ENCODE measurements at regions not wholly inside any gene's neighbourhood (a gene's known extent, or its start where the extent isn't known, plus 50 kb on each side); places are given as distances from the start of the nearest gene placed in this dataset.

DNA sequence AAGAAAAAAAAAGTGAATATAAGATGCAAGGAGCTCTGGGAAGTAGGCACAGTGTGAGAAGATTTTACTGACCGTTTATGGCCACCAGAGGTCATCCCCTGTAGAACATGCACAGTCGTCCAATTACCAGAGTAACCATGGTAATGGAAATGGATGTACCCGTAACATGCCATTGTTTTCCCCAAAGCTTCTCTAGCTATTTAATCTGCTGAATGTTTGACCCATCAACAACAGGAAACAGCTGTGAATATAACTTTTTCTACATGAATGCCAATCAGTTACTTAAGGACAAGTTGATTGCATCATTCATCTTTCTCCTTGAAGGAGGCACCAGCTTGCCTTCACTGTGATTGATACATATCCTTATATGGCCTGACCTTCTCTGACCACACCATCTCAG, 1967.0 kb upstream of the CDH9 start:
- POLR2A ChIA-PET, result no interaction called here
- ATAC-seq (no peak), DNase-seq (no peak)
- CTCF ChIA-PET, result no interaction called here
- H3K4me3 Mint-ChIP-seq, result no peak overlapping the region
- no peaks in the 10 kb centered on the region for H3K36me3 Mint-ChIP-seq (ENCODE audit: low read depth)
- intact Hi-C loops (cut with micrococcal nuclease), result no loop called here
- peaks cover 4% of the 10 kb centered on the region for H3K9me3 Mint-ChIP-seq
- no peaks in the 10 kb centered on the region for H3K4me1 Mint-ChIP-seq (ENCODE audit: low read depth)
- H3K27ac Mint-ChIP-seq, result no peak overlapping the region
- TF ChIP-seq, protein P1, sequence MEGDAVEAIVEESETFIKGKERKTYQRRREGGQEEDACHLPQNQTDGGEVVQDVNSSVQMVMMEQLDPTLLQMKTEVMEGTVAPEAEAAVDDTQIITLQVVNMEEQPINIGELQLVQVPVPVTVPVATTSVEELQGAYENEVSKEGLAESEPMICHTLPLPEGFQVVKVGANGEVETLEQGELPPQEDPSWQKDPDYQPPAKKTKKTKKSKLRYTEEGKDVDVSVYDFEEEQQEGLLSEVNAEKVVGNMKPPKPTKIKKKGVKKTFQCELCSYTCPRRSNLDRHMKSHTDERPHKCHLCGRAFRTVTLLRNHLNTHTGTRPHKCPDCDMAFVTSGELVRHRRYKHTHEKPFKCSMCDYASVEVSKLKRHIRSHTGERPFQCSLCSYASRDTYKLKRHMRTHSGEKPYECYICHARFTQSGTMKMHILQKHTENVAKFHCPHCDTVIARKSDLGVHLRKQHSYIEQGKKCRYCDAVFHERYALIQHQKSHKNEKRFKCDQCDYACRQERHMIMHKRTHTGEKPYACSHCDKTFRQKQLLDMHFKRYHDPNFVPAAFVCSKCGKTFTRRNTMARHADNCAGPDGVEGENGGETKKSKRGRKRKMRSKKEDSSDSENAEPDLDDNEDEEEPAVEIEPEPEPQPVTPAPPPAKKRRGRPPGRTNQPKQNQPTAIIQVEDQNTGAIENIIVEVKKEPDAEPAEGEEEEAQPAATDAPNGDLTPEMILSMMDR (IDR thresholded peaks at IDR 0.05), result no peak
- no peaks in the 10 kb centered on the region for H3K27me3 Mint-ChIP-seq

DNA sequence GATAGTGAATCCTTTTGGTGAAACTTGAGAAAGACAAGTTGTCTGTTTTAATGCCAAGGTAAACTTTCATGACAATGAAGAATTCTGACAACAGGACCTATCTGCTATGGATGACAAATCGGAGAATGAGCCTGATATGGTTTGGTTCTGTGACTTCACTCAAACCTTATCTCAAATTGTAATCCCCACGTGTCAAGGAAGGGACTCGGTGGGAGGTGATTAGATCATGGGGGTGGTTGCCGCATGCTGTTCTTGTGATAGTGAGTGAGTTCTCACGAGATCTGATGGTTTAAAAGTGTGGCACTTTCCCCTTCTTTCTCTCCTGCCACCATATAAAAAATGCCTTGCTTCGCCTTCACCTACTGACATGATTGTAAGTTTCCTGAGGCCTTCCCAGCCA, 1964.1 kb upstream of the CDH9 start:
- ChIA-PET POLR2A (no interaction called here), CTCF (no interaction called here)
- no peak overlapping the region for H3K27ac Mint-ChIP-seq
- intact Hi-C loops (cut with micrococcal nuclease), result no loop called here
- TF ChIP-seq, protein P1 (IDR thresholded peaks at IDR 0.05), result no peak
- no peak overlapping the region for H3K4me3 Mint-ChIP-seq
- H3K36me3 Mint-ChIP-seq (ENCODE audit: low read depth), result no peaks in the 10 kb centered on the region
- DNase-seq, result no peak
- no peaks in the 10 kb centered on the region for H3K27me3 Mint-ChIP-seq
- H3K9me3 Mint-ChIP-seq, result peaks cover 1% of the 10 kb centered on the region
- no peak for ATAC-seq
- no peaks in the 10 kb centered on the region for H3K4me1 Mint-ChIP-seq (ENCODE audit: low read depth)

DNA sequence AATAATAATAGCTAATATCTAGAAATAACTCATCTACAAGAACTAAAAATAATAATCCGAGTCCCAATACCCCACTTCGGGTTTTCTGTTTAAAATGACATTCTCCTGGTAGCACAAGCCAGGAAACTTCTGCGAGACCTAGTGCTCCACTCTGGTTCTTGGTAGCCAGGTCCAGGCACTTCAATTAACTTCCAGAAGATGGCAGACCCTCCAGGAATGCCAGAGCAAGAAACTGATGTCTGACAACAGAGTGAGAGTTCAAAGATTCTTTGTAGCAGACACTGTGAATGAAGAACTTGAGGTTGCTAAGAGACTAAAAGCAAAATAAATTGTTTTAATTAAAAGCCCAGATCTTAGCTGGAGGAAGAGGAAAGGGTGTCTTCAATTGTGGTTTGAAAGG, 1963.3 kb upstream of the CDH9 start:
- peaks cover 1% of the 10 kb centered on the region for H3K9me3 Mint-ChIP-seq
- H3K27ac Mint-ChIP-seq, result no peak overlapping the region
- ATAC-seq, result no peak
- DNase-seq, result no peak
- ChIA-PET POLR2A (no interaction called here), CTCF (no interaction called here)
- TF ChIP-seq, protein P1 (IDR thresholded peaks at IDR 0.05), result no peak
- H3K4me3 Mint-ChIP-seq, result no peak overlapping the region
- no peaks in the 10 kb centered on the region for H3K36me3 Mint-ChIP-seq (ENCODE audit: low read depth)
- intact Hi-C loops (cut with micrococcal nuclease), result no loop called here
- H3K27me3 Mint-ChIP-seq, result no peaks in the 10 kb centered on the region
- H3K4me1 Mint-ChIP-seq (ENCODE audit: low read depth), result no peaks in the 10 kb centered on the region

DNA sequence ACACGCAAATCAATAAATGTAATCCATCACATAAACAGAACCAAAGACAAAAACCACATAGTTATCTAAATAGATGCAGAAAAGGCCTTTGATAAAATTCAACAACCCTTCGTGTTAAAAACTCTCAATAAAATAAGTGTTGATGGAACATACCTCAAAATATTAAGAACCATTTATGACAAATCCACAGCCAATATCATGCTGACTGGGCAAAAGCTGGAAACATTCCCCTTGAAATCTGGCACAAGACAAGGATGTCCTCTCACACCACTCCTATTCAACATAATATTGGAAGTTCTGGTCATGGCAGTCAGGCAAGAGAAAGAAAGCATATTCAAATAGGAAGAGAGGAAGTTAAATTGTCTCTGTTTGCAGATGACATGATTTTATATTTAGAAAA, 1946.3 kb upstream of the CDH9 start:
- ChIA-PET CTCF (no interaction called here), POLR2A (no interaction called here)
- intact Hi-C loops (cut with micrococcal nuclease), result no loop called here
- no peak overlapping the region for H3K4me3 Mint-ChIP-seq
- H3K36me3 Mint-ChIP-seq (ENCODE audit: low read depth), result no peaks in the 10 kb centered on the region
- DNase-seq (no peak), ATAC-seq (no peak)
- no peaks in the 10 kb centered on the region for H3K27me3 Mint-ChIP-seq
- H3K9me3 Mint-ChIP-seq, result peaks cover 16% of the 10 kb centered on the region
- TF ChIP-seq, protein P1 (IDR thresholded peaks at IDR 0.05), result no peak
- H3K27ac Mint-ChIP-seq, result no peak overlapping the region
- H3K4me1 Mint-ChIP-seq (ENCODE audit: low read depth), result no peaks in the 10 kb centered on the region

DNA sequence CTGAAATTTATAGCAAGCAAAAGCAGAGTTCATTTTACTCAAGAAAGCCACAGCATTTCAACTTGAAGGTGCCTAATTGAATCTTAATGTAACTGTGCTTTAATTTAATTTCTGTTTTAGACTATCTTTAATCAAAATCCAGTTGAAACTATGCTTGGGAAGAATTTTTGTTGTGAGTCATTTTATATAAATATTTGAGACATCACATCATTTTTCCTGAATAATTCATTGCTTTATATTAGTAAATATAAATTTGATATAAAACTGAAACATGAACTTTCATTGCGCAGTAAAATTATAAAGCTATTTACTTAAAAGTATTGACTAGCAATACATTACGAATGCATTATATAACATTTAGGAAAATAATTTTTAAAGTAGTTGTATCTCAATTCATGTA, 1937.1 kb upstream of the CDH9 start:
- intact Hi-C loops (cut with micrococcal nuclease), result no loop called here
- TF ChIP-seq, protein P1 (IDR thresholded peaks at IDR 0.05), result no peak
- Mint-ChIP-seq H3K4me1 (ENCODE audit: low read depth) (no peaks in the 10 kb centered on the region), H3K9me3 (peaks cover 14% of the 10 kb centered on the region), H3K4me3 (no peak overlapping the region), H3K27me3 (no peaks in the 10 kb centered on the region), H3K27ac (no peak overlapping the region), H3K36me3 (ENCODE audit: low read depth) (no peaks in the 10 kb centered on the region)
- ChIA-PET POLR2A (no interaction called here), CTCF (no interaction called here)
- ATAC-seq (no peak), DNase-seq (no peak)
